NCI-H82 (cell line): ENCODE measurements at regions not wholly inside any gene's neighbourhood (a gene's known extent, or its start where the extent isn't known, plus 50 kb on each side); places are given as distances from the start of the nearest gene placed in this dataset.
"Not testable (repeated sequence)": the region's sequence is repeated elsewhere in the genome, so short reads cannot be mapped to it uniquely, and the experiment has no call there.

Experiments used
- DNase-seq: peaks from one replicate; lab custom pipeline; 2025; lab: John Stamatoyannopoulos, UW

GRCh38 chr1:117754061-117754969 is 148.5 kb downstream of the TENT5C start:
- DNase-seq: peak; percentile 86

DNA sequence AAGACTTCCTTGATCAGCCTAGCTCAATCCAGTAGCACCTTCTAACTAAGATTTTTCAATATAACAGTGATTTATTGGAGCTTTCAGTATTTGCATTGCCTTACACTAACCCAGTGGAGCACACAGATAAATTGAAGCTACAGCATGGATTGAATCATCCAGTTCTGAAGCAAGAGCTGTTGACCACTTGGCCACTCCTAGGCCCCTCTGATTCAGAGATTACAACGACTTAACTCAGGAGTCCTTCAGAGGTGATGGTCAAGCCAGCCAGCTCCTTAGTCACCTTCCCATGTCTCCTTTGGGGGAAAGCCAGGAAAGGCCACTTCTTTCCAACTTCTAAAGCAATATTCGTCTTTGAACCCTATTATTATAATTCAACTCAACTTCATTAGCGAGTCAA is 151.8 kb downstream of the TENT5C start:
- no peak for DNase-seq

DNA sequence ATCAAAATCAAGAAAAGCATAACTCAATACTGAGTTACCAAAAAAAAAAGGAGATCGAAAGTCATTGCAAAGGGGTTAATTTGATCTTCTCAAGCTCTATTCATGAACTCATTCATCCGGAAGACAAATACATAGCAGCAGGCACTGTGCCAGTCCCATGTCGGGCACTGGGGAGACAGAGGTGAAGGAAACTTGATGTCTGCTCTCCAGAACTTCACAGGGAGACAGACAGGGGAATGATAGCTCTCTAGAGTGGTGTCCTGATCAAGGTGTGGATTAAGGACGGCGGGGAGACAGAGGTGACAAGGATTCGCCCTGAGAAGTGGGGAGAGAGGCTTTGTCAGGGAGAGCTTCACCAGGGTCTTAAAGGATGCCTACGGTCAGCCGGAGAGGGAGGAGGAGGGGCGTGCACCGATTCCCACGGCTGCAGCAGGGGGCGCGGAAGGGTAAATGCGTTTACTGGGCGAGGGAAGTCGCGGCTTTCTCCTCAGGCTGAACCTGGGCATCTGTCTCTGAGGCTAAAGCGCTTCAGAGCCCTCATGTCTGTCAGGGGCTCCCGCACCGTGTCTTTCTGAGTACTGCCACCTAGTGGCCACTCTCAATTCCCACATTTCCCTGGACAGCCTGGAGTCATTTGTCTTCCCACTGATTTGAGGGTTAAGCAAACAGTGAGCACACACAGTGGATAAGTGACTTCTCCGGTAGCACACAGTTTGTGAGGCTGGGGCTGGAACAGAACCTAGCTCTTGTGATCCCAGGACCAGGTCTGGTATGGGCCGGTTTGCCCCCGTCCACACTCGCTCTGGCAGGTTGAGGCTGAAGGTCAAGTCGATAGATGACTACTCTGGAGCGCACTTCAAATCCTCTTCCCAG is 152.8 kb downstream of the TENT5C start:
- peak; percentile 97 for DNase-seq

- no peak for DNase-seq
Observed at GRCh38 chr1:117759535-117759934, 153.7 kb downstream of the TENT5C start.

DNA sequence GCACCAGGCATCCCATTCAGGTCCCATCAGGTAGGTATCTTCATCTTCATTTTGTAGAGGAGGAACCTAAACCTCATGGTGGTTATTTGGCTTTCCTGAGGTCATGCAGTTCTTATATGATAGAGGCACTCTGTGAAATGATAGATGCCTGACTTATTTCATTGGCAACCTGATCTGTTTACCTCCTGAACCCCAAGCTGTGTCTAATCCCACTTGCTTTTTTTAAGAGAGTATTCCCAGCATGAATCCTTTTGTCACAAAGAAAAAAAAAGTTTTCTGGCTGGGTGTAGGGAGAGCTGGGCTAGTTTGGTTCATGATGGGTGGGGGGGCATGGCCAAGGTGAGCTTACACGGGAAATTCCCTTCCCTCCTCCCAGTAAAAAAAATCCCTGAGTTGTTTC is 154.2 kb downstream of the TENT5C start:
- DNase-seq: no peak

- DNase-seq: peak; percentile 40
Observed at GRCh38 chr1:117760485-117760884, 154.6 kb downstream of the TENT5C start.

DNA sequence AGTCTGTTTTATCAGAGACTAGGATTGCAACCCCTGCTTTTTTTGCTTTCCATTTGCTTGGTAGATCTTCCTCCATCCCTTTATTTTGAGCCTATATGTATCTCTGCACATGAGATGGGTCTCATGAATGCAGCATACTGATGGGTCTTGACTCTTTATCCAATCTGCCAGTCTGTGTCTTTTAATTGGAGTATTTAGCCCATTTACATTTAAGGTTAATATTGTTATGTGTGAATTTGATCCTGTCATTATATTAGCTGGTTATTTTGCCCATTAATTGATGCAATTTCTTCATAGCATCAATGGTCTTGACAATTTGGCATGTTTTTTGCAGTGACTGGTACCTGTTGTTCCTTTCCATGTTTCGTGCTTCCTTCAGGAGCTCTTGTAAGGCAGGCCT is 161.7 kb downstream of the GDAP2 start:
- not testable (repeated sequence) for DNase-seq

- DNase-seq: no peak
Observed at GRCh38 chr1:117770981-117771531, 158.4 kb downstream of the GDAP2 start.

DNA sequence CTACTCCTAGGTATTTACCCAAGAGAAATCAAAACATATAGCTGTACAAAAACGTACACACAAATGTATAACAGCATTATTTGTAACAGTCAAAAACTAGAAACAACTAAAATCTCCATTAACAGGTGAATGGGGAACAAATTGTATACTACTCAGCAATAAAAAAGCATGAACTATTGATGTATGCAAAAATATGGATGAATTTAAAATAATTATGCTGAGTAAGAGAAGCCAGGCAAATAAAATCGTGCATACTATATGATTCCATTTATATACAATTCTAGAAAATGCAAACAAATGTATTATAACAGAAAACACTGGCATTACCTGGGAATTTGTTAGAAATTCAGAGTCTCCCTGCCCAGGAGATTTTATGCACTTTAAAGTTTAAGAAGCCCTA is 150.1 kb downstream of the GDAP2 start:
- no peak for DNase-seq

DNA sequence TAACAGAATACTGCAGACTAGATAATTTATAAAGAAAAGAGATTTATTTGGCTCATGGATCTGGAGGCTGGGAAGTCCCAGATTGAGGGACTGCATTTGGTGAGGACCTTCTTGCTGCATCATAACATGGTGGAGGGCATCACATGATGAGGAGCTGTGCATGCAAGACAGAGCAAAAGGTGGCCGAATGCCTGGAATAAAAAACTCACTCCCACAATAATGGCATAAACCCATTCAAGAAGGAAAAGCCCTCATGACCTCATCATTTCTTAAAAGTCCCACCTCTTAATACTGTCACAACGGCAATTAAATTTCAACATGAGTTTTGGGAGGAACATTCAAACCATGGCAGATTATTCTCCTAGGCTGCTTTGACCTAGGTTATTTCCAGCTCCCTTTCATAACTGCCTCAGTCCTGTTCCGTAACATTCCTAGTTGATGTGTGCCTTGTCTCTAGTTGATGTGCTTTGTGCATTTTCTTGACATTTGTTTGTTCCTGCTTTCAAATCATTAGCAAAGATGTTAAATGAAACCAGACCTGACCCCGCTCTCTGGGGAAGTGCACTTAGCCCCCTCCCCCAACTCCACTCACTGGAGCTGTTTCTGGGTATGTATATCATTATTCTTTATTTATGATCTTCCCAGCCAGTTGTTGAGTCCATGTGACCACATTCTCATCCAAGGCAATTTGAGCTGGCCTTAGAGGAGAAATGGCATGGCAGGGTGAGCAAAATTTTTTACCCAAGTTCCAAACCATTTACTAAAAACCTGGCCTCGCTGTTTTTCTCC is 148.5 kb downstream of the GDAP2 start:
- DNase-seq: peak; percentile 71

- DNase-seq: peak; percentile 69
Observed at GRCh38 chr1:117782056-117782455, 147.4 kb downstream of the GDAP2 start.

- peak; percentile 63 for DNase-seq
Observed at GRCh38 chr1:117783606-117784396, 145.6 kb downstream of the GDAP2 start.

- DNase-seq: no peak
Observed at GRCh38 chr1:117788014-117788413, 141.4 kb downstream of the GDAP2 start.

- peak; percentile 59 for DNase-seq
Observed at GRCh38 chr1:117793413-117793812, 136.0 kb downstream of the GDAP2 start.

- no peak for DNase-seq
Observed at GRCh38 chr1:117794073-117794472, 135.3 kb downstream of the GDAP2 start.

- no peak for DNase-seq
Observed at GRCh38 chr1:117795190-117795589, 134.2 kb downstream of the GDAP2 start.

DNA sequence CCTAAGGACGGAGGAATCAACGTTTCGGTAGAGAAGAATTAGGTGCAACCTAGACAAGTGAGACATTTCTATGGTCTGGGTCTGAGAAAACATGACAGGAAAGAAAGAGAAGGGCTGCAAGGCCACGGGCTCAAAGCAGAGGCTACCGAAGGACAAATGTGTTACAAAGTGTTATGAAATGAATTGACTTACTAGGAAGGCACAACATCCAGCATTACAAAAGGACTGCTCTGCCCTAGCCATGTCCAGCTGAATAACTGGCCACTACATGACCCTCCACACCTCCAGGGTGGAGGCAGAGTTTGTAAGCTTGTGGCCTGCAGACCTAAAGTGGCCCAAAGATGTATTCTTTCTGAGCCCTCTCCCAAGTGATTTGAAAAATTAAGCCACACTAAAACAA is 133.6 kb downstream of the GDAP2 start:
- DNase-seq: no peak

DNA sequence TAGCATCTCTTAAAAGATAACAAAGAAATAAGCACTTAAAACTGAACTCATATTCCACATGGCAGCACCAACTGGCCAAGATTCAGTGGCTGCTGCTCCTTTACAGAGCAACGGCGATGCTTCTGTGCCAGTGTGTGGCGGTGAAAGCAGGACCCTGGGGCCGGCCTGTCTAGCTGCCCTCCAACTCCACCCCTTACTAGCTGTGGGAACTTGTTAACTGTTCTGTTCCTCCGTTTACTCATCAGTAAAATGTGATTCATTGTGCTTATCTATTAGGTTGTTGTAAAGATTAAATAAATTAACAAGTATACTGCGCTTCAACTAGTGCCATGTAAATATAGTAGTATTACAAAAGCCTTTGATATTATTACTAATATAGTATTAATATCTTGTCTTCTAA is 133.2 kb downstream of the GDAP2 start:
- no peak for DNase-seq

- no peak for DNase-seq
Observed at GRCh38 chr1:117798550-117798949, 130.9 kb downstream of the GDAP2 start.

DNA sequence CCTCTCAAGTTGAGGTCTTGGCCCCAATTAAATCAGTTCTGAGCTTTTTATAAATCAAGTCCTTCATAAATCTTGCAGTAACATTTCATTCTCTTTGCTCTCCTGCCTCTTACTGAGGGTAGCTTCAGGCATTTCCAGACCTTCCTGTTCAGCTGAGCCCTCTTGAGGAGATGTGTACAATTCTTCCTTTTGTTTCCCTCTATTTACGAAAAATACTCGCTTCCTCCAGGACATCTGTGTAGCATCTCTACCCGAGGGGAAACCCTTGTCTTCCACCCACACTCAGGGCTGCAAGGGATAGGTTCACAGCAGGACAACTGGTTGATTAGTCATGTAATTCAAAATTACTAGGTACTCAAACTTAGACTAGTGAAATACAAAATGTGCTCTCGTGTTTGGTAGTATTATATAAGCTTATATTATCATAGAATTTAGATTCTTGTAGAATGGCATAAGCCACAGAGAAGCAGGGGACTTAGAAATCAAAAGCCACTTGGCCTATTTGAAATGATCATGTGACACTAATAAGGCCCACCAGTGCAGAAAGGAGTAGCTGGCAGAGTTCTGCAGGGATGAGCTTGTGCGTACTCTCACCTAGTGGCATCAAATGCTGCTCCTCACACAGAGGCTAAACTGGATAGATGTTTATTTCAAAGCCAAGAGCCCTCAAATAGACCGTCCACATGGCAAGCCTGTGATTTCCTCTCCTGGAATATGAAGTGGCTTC is 126.7 kb downstream of the GDAP2 start:
- no peak for DNase-seq
